ENCODE measurements at regions not wholly inside any gene's neighbourhood (a gene's known extent, or its start where the extent isn't known, plus 50 kb on each side); places are given as distances from the start of the nearest gene placed in this dataset.
"Not testable (repeated sequence)": the region's sequence is repeated elsewhere in the genome, so short reads cannot be mapped to it uniquely, and the experiment has no call there.

DNA sequence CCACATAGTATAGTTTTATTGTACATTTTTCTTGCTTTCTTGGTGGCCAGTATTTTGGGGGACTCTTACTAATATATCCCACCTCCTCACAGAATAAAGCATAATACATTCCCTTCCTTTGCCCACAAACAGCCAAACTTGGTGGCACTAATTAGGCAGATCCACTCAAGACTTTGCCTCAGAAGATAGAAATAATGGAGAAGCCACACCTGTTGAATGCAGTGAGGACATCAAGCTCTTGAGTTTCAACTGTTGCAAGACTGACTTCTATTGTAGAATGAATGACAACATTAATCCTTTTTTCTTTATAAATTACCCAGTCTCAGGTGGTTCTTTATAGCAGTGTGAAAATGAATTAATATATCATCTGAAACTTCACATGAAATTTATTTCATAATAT is 1183.6 kb upstream of the ATXN8OS start:
- ChIA-PET CTCF (no interaction called here), POLR2A (no interaction called here)
- TF ChIP-seq, protein P1, sequence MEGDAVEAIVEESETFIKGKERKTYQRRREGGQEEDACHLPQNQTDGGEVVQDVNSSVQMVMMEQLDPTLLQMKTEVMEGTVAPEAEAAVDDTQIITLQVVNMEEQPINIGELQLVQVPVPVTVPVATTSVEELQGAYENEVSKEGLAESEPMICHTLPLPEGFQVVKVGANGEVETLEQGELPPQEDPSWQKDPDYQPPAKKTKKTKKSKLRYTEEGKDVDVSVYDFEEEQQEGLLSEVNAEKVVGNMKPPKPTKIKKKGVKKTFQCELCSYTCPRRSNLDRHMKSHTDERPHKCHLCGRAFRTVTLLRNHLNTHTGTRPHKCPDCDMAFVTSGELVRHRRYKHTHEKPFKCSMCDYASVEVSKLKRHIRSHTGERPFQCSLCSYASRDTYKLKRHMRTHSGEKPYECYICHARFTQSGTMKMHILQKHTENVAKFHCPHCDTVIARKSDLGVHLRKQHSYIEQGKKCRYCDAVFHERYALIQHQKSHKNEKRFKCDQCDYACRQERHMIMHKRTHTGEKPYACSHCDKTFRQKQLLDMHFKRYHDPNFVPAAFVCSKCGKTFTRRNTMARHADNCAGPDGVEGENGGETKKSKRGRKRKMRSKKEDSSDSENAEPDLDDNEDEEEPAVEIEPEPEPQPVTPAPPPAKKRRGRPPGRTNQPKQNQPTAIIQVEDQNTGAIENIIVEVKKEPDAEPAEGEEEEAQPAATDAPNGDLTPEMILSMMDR (IDR thresholded peaks at IDR 0.05; ENCODE audit: control extremely low read depth, extremely low read depth, low read depth, missing control alignments): no peak
- DNase-seq (ENCODE audit: extremely low spot score): no peak

DNA sequence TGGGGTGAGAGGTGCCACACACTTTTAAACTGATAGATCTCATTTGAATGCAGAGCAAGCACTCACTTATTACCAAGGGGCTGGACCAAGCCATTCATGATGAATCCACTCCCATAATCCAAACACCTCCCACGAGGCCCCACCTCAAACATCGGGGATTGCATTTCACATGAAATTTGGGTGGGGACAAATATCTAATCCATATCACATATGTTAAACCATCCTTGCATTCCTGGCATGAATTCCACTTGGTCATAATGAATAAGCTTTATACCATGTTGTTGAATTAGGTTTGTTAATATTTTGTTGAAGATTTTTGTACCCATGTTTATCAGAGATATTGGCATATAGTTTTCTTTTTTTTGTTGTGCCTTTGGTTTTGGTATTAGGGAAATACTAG is 1198.7 kb upstream of the ATXN8OS start:
- no peak for DNase-seq (ENCODE audit: extremely low spot score)
- TF ChIP-seq, protein P1 (IDR thresholded peaks at IDR 0.05; ENCODE audit: control extremely low read depth, extremely low read depth, low read depth, missing control alignments): no peak
- ChIA-PET CTCF (no interaction called here), POLR2A (no interaction called here)

DNA sequence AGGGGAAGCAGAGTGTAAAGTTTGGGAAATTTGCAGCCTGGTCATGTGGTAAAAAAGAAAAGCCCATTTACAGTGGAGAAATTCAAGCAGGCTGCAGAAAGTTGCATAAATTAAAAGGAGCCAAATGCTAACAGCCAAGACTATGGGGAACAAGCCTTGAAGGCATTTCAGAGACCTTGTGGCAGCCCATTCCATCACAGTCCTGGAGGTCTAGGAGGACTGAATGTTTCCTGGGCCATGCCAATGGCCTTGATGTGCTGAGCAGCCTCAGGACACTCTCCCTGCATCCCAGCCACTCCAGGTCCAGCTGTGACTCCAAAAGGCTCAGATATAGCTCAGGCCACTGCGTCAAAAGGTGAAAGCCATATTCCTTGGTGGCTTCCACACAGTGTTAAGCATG is 1202.4 kb upstream of the ATXN8OS start:
- no peak for DNase-seq (ENCODE audit: extremely low spot score)
- POLR2A ChIA-PET: no interaction called here
- TF ChIP-seq, protein P1 (IDR thresholded peaks at IDR 0.05; ENCODE audit: control extremely low read depth, extremely low read depth, low read depth, missing control alignments): no peak
- CTCF ChIA-PET: no interaction called here

DNA sequence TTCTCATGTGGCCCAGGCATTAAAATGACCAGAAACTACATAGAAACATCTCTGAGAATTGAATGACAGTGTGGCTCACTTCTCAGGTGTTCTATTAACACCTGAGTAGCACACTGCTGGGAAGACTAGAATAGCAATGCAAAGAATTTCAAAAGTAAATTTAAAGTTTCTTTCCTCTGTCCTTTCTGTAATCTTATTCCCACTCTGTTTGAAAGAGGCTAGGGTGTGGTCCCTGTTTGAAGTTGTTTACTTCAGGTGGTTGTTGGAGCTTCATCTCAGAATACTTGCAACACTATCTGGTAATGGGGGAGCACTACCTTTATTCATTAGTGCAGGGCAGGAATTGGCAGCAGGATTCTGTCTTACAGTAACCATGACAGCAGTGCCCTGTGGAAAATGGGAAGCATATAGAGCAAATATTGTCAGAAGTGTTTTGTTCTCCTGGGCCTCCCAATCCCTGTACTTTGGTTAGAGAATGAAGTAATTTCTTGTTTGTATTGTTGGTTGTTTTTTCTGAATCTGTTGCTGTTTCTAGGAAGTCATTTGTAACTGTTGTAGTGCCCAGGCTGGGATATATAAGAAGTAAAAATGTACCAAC is 1210.2 kb upstream of the ATXN8OS start:
- TF ChIP-seq, protein P1 (IDR thresholded peaks at IDR 0.05; ENCODE audit: control extremely low read depth, extremely low read depth, low read depth, missing control alignments): no peak
- no peak for DNase-seq (ENCODE audit: extremely low spot score)
- ChIA-PET POLR2A (no interaction called here), CTCF (no interaction called here)

DNA sequence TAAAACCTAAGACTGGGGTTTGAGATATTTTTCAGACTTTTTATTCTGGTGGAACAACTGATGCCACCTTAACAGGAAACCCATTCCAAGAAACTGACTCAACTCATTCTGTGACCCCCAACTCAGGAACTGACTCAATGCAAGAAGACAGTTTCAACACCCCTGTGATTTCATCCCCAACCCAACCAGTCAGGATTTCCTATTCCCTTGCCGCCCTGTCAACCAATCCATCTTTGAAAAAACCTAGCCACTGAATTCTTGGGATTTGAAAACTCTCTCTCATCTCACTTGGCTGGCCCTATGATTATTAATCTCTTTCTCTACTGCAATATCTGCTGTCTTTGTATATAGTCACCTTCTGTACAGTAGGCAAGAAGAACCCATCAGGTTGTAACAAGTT is 1211.9 kb upstream of the ATXN8OS start:
- TF ChIP-seq, protein P1 (IDR thresholded peaks at IDR 0.05; ENCODE audit: control extremely low read depth, extremely low read depth, low read depth, missing control alignments): no peak
- POLR2A ChIA-PET: no interaction called here
- no peak for DNase-seq (ENCODE audit: extremely low spot score)
- CTCF ChIA-PET: no interaction called here

DNA sequence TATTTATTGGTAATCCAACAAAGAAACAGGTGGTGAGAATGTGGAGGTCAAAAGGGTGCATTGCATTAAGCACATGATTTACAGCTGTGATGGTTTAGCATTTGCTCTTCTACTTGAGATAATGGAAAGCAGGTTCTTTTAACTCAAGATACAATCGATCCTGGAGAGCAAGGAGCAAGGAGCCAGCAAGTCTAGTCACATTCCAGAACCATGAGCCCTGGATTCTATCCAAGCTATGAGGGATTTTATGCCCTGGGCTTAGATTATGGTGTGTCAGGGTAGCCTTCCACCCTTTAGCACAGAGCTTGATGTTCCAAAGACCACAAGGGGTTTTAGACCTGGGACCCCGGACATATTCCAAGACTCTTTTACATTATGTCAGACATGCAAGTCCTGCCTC is 1213.9 kb upstream of the ATXN8OS start:
- DNase-seq (ENCODE audit: extremely low spot score); POLR2A ChIA-PET: not testable (repeated sequence)
- CTCF ChIA-PET: interaction anchor here (1.7 kb wide), 1 partner anchor 10 kb away, joined by 9 read pairs; no protein-coding TSS in a partner anchor

DNA sequence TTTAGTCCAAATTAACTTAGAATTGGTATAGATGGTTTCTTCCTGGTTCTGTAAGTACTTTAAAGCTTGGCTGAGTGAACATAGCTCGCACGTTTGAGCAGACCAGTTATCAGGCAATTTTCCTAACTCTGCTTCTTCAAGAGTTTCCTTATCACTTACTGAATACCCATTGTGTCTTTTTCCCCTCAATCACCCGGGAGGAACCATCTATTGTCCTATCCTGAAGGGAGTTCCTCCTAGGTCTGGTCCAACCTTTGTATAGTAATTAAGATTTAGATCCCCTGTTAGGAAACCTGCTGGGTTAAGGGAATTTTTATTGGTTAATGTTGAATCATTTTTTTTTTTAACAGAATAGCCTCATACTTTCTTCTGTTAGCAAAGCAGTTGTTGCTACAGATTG is 1215.0 kb upstream of the ATXN8OS start:
- POLR2A ChIA-PET; CTCF ChIA-PET; DNase-seq (ENCODE audit: extremely low spot score): not testable (repeated sequence)

DNA sequence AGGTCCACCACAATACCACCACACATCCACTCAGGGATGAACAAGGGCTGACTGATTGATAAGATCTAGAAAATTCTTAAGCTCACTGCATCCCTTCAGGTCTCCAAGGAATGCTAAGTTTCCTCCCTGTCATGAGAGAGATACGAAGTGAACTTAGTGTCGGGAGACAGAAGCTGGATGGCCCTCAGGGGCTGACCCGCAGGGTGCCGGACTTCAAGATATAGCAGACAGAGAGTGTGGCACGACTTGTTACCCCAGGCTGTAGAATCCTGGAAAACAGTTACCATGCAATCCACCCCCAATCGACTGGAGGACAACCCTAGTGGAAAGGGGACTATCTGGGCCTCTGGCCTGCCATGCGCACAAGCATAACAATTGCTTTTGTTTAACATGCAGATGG is 1217.5 kb upstream of the ATXN8OS start:
- POLR2A ChIA-PET; CTCF ChIA-PET; DNase-seq (ENCODE audit: extremely low spot score): not testable (repeated sequence)

All from GM10248 (cell line).